Stomach (tissue), 4 donors: ENCODE measurements at regions not wholly inside any gene's neighbourhood (a gene's known extent, or its start where the extent isn't known, plus 50 kb on each side); places are given as distances from the start of the nearest gene placed in this dataset.

Source experiments
- CTCF ChIP-seq, 7 experiments: fragments of 450-650 bp in 4 of 7; fragments of 200-600 bp in 3 of 7; sonication (generic) in 3 of 7; IDR thresholded peaks; one replicate each; pipeline ENCODE4 v1.5.1; 2016 to 2019; ENCODE audit warnings: antibody characterized with exemption in 7 of 7, control low read depth in 2 of 7, mild to moderate bottlenecking in 1 of 7
- POLR2A ChIP-seq, 4 donors: fragments of 450-650 bp; IDR thresholded peaks; one replicate each; pipeline ENCODE4 v1.6.1; 2016; ENCODE audit warnings: antibody characterized with exemption in 4 of 4, control low read depth in 2 of 4, mild to moderate bottlenecking in 1 of 4, moderate library complexity in 1 of 4
- POLR2AphosphoS5 ChIP-seq, 3 donors: sonication (generic); formaldehyde crosslinking; IDR thresholded peaks; one replicate each; pipeline ENCODE4 v1.6.1; 2016; ENCODE audit warnings: antibody characterized with exemption in 3 of 3

- TF ChIP-seq CTCF (IDR thresholded peaks at IDR 0.05) (no peak), POLR2A (IDR thresholded peaks at IDR 0.05) (no peak), POLR2AphosphoS5 (IDR thresholded peaks at IDR 0.05) (no peak)
Measured at GRCh38 chr2:145655165-145655765, 1135.3 kb upstream of the ZEB2 start.
